ENCODE measurements at regions not wholly inside any gene's neighbourhood (a gene's known extent, or its start where the extent isn't known, plus 50 kb on each side); places are given as distances from the start of the nearest gene placed in this dataset.
"Not testable (repeated sequence)": the region's sequence is repeated elsewhere in the genome, so short reads cannot be mapped to it uniquely, and the experiment has no call there.

DNA sequence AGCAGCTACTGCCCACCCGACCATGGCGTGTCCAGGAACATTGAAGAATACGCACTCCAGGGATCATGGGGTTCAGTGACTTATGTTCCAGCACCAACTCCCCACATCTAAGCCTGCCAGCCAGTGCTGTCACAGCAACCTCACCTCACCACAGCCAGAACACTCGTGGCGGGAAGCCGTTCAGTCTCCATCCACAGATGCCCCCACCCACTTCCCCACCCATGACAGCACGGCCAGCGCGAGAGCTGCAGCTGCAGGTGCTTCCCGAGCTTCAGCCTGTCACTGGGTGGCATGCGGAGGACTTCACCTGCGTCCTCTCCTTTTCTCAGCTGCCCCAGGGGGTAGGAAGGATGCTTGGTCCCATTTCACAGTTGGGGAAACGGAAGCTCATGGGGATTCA is 50.3 kb downstream of the RBFOX3 start:
- DNase-seq: no peak

DNA sequence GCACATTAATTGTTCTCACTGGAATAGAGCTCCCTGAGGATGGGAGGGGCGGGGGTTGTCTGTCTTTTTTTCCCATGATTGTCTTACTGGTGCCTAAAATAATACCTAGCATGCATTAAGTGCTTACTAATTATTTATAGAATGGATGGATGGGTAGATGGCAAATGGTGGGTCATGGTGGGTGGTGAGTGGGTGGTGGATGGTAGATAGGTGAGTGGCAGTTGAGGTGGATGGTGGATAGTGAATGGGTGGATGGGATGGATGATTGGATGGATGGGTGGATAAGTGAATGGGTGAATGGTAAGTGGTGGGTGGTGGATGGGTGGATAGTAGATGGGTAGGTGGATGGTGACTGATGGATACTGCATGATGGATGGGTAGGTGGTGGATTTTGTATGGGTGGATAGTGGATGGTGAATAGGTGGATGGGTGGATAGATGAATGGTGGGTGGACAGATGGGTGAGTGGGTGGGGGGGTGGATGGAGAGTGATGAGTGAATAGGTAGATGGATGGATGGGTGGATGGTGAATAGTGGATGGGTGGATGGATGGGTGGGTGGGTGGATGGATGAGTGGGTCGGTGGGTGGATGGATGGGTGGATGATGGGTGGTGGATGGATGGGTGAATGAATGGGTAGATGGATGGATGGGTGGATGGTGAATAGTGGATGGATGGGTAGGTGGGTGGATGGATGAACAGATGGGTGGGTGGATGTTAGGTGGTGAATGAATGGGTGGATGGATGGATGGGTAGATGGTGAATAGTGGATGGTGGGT is 51.6 kb downstream of the RBFOX3 start:
- no peak for DNase-seq

DNA sequence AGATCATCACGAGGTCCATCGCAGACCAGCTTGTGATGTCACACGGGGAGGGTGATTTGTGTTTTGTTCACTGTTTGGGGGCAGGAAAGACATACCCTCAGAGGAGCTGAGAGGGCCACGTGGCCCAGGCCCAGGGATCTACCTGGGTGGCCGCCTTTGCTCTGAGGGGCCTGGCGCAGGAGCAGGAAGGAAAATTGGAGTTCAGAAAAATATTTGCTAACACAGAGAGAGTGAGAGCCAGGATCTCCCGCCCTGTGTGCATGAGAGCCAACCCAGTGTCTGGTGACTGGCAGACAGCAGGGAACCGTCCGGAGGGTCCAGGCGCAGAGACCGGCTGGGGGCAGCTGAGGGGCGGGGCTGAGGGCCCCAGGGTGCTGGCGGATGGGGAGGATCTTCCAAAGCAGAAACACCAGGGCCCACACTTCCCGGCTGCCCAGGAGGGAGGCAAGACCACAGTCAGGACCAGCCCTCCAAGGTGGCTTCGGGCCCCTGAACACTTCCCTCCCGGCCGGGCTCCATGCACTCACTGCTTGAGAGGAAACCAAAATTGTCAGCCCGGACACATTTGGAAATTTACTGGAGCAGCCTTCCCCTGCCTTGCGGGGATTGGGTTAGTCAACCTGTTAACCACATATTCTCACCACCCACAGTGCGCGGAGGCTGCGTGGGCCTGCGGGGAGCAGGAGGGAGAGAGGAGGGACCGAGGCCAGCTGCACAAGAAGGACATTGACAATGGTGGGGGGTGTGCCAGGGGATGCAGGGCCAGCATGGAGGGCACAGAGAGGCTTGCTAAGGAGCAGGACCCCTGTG is 52.6 kb downstream of the RBFOX3 start:
- no peak for DNase-seq

DNA sequence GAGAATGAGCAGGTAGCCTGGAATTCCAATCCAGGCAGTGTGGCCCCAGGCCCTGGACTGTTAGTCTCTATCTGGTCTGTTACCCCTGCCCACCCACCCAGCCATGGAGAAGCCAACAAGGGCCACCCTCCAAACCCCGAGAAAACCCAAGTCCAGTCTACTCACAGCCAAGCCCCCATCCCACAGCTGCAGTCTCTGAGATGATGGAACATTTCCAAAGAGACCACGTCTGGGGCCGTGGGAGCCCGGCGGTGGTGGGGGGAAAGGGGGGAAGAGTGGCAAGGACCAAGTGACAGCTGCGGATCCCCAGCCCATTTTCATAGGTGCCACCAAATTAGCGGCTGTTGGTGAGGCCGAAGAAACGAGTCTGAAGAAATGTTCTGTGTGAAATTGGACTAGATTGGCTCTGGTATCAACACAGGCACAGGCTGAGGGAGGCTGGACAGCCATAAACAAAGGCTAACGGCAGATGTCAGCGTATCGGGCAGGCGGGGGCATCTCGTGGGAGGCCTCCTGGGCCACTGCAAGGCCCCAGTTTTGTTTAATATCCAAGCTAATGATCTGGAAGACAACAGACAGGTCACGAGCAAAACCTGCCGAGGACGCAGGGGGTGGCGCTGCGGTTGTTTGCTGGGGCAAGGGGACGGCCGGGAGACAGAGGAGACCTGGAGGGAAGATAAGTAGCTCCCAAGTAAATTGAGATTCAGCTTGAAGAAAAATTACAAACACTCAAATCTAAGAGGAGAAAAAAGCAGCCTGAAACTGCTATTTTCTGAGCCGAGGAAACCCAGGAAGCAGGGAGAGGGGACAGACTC is 53.4 kb downstream of the RBFOX3 start:
- no peak for DNase-seq

DNA sequence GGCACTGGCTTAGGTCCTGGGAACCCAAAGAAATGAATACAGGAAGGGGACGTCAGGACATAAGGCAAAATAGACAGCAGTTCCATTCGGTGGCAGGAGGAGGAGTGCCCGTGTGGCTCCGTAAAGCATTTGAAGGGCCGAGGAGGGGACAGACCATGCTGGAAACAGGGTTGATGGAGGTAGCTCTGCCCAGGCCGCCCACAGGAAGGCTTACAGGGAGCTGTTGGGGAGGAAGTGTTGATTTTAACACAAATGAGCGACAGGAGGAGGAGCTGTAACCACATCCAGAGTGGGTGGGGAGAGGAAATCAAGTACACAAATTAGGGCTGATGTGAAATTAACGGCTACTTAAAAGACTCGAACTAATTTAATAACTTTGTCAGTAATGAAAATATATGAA is 54.6 kb downstream of the RBFOX3 start:
- no peak for DNase-seq

DNA sequence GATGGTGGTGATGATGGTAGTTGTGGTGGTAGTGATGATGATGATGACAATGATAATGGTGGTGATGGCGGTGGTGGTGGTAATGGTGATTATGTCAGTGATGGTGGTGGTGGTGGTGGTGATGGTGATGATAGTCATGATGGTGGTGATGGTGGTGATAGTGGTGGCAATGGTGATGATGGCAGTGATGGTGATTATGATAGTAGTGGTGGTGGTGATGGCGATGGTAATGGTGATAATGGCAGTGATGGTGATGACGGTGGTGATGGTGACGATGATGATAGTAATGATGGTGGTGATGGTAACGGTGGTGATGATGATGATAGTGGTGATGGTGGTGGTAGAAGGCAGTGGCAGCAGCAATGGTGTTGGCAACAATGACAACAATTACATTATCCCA is 55.3 kb downstream of the RBFOX3 start:
- DNase-seq: no peak

DNA sequence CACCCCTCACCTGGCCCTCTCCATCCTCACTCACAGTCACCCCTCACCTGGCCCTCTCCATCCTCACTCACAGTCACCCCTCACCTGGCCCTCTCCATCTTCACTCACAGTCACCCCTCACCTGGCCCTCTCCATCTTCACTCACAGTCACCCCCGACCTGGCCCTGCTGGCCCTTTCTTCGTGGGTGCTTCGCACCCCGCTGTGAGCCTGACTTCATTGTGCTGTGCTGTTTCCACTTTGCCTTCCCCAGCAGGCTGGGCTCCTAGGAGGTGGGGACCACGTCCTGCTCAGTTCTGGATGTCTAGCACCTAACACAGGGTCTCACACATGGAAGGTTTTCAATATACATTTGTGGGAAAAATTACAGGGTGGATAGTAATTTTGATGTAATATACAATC is 56.5 kb downstream of the RBFOX3 start:
- not testable (repeated sequence) for DNase-seq

DNA sequence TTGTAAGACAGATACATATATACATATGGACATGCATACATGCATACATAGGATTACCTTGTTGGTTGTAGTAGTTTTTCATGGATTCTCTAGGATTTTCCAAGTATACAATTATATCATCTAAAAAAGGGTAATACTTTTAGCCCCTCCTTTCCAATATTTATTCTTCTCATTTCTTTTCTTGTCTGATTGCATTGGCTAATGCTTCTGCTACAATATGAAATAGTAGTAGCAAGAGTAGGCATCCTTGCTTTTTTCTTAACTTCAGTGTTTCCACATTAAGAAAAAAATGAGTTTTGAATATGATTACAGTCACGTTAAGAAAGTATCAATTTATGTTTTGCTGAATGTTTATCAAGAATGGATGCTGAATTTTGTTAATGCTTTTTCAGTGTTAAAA is 58.0 kb downstream of the RBFOX3 start:
- no peak for DNase-seq

DNA sequence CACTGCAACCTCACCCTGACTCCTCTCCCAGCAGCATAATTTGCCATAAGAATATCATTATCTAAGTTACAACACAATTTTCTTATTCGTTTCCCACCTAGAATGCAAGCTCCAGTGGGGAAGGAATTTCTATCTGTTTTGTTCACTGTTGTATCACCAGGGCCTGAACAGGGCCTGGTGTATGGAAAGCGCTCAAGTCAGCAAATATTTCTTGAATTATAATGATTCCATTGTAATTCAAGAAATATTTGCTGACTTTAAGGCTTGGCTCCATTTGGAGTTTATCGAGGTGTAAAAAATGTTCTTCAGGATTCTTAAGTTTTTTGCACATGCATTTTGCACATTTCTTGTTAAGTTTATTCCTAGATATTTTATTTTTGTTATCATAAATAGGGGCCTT is 58.4 kb downstream of the RBFOX3 start:
- no peak for DNase-seq

DNA sequence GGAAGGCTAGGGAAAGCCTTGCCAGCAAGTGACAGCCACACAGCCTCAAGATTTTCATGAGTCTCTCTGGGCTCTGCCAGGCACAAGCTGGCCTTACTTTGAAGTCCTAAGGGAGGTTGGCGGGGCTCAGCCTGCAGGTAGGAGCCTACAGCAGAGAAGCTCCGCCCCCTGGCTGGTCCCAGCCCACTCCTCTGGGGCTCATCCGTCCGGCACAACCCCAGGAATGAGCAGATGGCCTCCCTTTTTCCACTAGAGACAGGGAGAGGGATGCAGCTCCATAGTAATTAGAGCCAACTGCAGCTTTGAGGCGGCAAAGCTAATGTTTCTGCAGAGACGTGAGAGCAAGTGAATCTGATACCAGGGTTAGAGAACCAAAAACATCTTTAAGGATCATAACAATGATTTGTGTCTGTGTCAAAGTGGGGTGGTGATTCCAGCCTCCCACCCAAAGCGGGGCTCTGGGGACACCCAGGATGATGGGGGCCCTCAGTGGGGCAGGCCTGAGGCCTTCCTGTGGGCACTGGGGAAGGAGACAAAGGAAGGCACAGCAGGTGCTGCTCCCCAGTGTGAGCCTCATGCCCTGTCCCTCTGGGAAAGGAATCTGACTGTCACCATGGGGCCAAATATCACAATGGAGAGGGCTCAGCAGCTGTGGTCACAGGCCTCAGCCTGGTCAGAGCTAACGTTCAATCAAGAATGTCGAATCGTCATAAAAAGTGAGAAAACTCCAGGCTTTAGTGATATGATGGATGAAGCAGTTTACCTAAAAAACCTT is 61.5 kb downstream of the RBFOX3 start:
- DNase-seq: no peak

DNA sequence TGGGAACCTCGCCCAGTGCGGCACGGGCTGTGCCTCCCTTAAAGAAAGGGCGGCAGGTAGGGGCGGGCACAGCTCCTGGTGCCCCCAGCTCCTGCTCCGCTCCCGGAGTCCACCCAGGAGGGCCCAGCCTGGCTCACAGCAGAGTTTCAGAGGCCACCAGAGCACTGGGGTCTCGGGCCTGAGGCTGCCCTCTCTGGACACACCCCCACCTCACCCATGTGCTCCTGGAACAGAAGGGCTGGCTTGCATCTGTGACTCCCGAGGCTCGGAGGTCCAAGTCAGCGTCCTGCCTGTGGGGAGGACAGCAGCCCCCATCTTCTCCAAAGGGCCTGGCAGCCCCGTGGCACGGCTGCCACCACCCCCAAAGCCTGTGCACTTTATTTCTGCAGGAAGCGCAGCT is 62.7 kb downstream of the RBFOX3 start:
- DNase-seq: no peak

DNA sequence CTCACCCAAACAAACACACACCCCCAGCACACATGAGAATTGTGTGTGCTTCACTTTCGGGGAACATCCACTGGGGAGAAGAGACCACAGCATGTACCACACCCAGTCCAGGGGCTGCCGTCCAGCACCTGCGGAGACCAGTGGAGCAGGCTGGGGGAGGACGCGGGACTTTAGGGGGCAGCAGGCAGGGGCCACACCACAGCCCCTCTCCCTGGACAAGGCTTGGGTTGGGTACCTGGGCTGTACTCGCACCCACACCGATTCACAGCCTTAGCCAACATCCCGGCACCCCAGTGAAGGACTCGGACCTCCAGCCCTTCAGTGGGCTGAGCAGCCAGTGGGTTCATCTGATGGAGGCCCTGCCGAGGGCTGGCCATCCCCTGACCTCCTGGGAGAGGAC is 63.3 kb downstream of the RBFOX3 start:
- no peak for DNase-seq

DNA sequence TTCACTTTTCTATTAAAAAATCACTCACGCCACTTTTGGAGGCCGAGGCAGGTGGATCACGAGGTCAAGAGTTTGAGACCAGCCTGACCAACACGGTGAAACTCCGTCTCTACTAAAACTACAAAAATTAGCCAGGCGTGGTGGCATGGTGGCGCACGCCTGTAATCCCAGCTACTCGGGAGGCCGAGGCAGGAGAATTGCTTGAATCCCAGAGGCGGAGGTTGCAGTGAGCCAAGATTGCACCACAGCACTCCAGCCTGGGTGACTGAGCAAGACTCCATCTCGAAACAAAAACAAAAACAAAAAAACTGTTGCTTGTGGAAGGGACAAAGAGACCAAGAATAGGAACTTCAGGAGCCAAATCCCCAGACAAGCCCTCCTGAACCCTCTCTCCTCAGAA is 63.7 kb downstream of the RBFOX3 start:
- DNase-seq: not testable (repeated sequence)

DNA sequence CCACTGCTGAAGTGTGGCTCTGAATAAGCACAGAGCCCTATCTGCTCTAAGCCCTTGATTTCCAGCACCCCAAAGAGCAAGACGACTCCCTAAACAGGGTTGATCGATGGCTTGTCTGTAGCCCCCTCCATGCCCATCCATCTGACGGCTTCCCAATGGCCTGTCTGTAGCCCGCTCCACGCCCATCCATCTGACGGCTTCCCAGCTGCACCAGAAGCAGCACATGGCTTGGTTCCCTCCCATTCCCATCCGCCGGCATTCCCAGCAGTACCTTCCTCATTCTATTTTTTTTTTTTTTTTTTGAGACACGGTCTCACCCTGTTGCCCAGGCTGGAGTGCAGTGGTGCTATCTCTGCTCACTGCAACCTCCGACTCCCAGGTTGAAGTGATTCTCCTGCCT is 64.5 kb downstream of the RBFOX3 start:
- no peak for DNase-seq

DNA sequence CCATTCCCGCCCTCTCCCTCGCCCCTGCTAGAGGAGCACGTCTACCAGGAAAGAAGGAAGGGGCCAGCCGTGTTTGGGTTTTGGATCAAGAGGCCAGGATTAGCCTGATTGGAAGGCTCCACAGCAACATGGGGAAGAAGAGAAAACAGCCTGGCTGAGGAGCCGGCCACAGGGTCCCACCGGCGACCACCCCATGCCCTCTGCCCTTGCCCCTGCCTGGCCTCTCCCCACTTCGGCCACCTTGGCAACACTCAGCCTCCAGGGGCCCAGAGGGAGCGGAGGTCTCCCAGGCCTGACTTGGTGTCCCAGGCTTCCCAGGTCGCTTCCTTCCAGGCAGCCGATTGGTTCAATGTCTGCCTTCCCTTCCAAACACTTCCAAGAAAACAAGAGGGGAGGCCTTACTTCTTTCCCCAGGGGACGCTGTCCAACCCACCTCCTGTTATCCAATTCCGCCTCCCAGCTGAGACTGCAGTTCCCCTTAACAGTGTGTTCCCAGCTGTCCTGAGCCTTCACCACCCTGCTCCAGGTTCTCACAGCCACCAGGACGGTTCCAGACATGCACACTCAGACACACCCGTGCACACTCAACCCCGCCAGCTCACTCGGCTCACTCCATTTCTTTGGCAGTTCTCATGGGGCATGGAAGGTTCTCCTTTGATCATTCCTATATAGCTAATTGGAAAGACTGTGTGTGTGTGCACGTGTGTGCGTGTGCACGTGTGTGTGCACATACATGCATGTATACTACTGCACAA is 65.4 kb downstream of the RBFOX3 start:
- DNase-seq: no peak

DNA sequence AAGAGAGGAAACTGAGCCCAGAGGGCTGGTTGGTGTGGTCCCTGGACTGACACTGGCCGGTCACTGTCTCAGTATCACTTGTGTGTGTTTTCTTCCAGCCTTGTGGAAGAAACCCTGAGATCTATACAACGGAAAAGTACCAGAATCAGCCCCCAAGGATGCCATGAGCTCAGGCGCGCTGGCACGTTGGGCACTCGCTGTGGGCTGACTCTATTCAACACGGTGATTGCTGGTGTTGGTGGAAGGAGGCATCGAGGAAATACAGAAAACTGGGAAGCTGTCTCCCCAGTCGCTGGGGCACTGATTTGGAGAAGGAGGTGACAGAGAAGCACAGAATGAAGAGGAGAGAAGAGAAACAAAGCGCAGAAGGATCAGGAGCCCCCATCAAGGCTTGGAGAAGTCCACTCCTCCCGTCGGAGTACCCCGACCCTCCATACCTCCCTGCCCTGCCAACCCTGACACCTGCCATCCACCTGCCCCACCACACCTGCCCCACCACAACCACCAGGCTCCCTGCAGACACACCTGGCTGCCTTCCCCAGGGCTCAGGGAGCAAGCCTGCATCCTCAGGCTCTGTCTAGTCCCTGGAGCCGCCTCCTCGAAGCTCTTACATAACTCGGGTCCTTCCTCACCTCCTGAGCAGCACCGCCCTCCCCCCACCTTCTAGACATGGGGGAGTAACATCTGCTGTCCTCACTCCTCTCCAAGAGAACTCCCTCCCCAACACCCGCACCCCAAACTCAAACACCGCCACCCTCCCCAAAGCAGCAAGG is 66.5 kb downstream of the RBFOX3 start:
- DNase-seq: no peak

DNA sequence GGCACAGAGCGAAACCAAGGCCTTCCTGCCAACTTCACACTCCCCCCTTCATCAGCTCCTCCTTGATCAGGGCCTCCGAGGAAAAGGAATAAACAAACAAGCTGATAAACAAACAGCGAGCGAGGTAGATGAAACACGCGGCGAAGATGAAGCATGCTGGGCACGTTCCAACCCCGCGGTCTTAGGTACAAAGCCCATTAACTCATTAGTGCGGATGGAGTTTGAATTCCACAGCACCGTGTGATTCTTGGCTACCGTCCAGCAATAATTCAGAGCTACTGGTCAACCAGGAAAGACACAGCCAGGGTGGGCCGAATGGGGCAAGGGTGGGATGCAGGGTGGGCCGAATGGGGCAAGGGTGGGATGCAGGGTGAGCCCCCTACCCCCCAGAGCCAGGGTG is 67.3 kb downstream of the RBFOX3 start:
- no peak for DNase-seq

DNA sequence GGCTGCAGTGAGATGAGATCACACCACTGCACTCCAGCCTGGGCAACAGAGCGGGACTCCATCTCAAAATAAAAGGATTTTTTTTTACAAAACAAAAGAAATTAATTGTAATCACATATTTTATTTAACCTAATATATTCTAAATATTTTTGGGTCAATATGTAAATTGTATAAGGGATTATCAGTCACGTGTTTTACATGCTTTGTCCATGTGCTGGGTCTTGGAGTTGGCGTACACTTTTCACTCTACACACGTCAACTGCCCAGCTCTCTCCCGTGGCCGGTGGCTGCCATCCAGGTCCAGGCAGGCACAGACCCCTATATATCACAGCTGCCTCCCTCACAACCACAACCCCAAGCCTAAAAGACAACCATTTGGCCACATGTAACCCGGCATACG is 68.1 kb downstream of the RBFOX3 start:
- no peak for DNase-seq

DNA sequence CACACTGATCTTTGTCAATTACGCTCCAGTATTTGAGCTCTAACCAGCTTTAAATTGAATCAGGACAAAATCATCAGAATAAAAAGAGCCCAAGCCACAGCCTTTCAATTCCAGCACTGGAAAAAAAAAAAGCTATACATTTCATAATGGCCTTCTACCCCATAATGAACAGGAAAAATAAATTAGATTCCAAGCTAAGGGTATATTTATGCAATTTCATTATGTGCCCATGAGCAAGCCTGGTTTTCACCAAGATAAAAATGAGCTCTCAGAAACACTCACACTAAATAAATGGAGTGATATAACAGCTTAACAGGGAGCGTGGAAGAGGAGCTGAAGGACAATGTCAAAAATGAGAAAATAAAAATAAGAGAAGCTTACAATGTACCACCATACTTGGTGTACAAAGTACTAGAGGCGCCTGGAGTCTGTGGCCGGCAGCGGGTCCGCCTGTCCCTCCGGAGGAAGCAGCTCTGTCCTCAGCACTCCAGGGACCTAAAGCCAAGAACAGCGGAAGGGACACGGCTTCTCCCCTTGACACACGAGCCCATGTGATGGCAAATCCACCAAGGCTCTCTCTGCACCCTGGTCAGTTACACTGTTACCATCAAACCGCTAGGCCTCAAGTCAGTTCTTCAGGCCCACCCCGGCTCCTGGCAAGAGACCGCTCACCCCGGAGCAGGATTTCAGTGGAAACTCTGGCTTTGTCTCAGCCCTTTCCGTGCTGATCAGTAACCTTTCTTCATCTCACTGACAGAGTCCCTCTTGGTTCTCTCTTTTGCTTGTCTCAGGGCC is 69.6 kb downstream of the RBFOX3 start:
- no peak for DNase-seq

DNA sequence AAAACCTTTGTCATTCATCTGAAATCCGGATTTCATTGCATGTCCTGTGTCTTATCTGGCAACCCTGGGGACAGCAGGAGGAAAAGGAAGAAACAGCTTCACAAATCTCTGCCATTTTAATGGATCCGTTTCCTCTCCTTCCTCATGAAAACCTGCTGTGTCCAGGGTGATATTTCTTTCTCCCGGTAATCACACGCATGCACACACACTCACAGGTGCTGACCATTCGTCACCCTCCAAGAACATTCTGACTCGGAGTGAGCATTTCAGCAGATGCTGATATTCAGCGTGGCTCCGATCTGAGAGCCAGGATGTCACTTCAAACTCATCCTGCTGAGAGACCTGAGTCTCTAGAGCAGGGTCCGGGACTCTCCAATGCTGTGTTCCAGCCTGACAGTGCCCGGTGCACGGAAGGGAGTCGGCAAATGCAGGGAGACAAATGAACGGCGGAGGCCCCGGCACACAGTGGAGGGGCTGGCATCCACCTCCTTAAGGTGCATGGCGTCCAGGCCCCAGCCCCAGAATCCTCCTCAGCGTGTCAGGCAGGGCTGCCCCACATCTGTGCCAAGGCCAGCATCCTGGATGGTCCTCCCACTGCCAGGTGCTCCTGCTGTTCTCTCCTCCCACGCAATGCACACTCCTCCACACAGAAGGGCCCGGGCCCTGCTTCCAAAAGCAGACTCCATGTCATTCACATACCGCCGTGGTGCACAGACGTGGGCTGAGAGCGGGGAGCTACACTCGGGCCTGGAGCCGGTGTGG is 70.7 kb downstream of the RBFOX3 start:
- DNase-seq: no peak
